ENCODE measurements at regions not wholly inside any gene's neighbourhood (a gene's known extent, or its start where the extent isn't known, plus 50 kb on each side); places are given as distances from the start of the nearest gene placed in this dataset.

DNA sequence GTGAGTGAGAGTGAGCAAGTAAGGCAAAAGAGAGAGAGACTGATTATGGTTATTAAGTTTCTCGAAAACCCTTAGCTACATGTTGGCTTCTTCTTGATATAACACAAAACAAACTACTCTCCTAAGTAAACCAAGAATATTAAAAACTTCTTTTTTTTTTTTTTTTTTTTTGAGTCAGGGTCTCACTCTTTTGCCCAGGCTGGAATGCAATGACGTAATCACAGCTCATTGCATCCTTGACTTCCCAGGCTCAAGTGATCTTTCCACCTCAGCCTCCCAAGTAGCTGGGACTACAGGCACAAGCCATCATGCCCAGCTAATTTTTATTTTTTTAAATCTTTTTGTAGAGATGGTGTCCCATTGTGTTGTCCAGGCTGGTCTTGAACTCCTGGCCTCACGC is 102.2 kb upstream of the IL6 start:
- no peak for DNase-seq (ENCODE audit: low read depth in 2 of 2)

- DNase-seq (ENCODE audit: low read depth in 2 of 2) = no peak
Measured at GRCh38 chr7:22622116-22622785, 104.7 kb upstream of the IL6 start.

- DNase-seq (ENCODE audit: low read depth in 2 of 2) = no peak
Measured at GRCh38 chr7:22618528-22618927, 108.5 kb upstream of the IL6 start.

GRCh38 chr7:22617166-22617565 is 109.8 kb upstream of the IL6 start:
- peak in 1 of 2 experiments; percentile 53 for DNase-seq (ENCODE audit: low read depth in 2 of 2)

DNA sequence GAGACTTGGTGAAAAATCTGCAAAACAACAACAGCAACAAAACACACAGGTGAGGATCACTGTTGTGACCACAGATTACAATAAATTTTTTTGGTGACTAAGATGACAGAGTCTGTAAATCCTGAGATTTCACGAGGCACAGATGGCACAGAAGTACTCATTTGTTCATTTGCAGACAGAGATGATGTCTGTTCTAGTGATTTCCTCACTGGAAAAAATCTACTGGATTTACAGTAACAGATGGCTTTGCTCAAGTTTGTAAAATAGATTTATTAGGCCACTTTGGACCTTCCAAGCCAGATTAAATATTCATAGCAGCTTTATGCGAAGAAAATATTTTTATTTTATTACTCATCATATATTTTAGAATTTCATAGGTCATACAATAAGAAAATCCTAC is 113.5 kb upstream of the IL6 start:
- no peak for DNase-seq (ENCODE audit: low read depth in 2 of 2)

DNA sequence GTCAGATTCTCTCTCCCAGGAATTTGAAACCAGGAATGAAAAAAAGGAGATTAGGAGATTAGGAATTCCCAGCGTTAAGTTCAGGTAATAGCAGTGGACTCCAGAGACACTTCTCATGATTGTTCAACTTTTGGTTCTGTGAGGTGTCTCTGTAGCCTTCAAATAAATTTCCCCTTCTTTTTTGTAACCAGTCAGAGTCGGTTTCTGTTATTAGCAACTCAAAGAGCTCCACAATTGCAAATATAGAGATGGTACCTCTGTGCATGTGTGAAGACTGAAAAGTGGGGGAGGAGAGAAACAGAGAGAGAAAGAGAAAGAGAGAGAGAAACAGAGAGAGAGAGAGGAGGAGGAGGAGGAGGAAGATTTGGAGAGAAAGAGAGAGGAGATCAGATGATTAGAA is 112.8 kb upstream of the STEAP1B start:
- no peak for DNase-seq (ENCODE audit: low read depth in 2 of 2)

- no peak for DNase-seq (ENCODE audit: low read depth in 2 of 2)
Measured at GRCh38 chr7:22611758-22612079, 111.7 kb upstream of the STEAP1B start.

GRCh38 chr7:22610951-22611757 is 111.2 kb upstream of the STEAP1B start:
- peak in 1 of 2 experiments; percentile 47 for DNase-seq (ENCODE audit: low read depth in 2 of 2)

GRCh38 chr7:22610263-22610662 is 110.3 kb upstream of the STEAP1B start:
- no peak for DNase-seq (ENCODE audit: low read depth in 2 of 2)

DNA sequence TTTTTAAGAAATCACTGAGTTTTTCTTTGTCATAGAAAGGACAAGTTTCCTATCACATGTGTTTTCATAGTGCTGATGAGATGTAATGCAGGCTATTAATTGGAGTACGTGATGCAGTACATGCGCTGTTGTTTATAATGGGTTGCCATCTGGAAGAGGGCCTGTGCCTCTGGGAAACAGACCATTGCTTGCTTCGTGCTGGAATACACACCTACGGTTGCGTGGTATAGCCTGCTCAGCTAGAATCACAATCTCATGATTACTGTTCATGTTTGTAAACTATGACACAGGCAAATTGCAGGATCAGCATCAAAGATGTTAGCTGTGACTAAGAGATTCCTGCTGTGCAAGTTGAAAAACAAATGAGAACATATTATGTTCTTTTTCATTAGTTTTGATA is 107.2 kb upstream of the STEAP1B start:
- DNase-seq (ENCODE audit: low read depth in 2 of 2) = no peak

GRCh38 chr7:22604246-22604645 is 104.3 kb upstream of the STEAP1B start:
- DNase-seq (ENCODE audit: low read depth in 2 of 2) = no peak

DNA sequence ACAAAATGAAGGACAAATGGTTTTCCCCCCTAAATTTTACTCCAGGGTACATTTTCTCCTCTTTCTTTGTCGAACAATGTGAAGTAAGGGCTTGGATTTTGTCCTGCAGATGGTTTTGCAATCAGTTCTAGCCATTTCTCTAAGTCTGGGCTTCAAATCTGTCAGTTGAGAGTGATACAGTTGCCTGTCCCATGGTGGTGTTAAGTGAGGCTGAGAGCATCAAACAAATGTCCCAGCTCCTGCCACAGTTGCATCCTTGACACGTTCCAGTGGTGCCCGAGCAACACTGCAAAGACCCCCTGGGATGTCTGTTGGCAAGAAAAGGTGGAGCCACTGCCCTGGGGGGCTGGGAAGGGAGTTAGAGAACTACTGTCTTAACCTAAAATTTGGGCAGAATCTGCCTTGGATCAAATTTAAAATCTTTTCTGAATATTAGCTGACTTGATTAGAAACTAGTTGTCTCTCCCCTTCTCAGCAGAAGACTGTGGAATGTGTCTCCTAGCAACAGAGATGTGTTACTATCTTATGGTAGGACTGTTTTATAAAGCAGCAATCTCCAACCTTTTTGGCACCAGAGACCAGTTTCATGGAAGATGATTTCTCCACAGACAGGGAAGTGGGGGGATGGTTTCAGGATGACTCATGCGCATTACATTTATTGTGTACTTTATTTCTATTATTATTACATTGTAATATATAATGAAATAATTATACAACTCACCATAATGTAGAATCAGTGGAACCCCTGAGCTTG is 102.0 kb upstream of the STEAP1B start:
- DNase-seq (ENCODE audit: low read depth in 2 of 2) = peak in 1 of 2 experiments; percentile 53

DNA sequence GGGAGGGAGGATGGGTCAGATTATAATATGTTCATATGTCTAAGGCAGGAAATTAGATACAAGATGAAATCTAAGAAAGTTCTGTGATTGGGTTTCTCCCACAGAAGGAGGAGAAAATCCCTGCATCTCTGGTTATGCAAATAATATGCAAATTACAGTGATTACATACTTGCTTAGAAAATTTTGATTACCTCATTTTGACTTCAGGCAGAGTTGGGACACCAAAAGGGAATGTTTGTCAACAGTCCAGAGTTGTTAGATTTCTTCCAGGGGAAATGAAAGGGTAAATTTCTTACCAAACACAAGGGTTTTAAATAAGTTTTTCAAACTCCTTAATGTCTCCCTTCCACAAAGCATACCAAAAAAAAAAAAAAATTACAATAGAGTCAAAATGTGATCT is 101.4 kb upstream of the STEAP1B start:
- DNase-seq (ENCODE audit: low read depth in 2 of 2) = no peak

DNA sequence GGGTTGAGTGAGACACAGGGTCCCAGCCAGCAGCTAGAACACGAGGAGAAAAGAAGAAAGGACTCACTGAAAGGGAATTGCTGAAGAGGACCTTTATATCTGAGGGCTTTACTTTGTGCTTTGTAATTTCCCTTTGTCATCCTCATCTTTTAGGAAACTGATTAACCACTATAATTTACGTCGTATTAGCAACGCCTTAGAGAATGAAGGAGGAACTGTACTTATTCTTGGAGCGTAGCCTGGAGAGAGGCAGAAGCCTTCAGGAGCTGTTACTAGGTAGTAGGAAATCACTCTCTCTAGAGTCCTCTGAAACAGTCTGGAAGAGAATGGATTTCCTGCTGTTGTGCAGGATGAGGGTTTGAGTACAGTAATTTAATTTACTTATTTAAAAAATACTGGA is 101.0 kb upstream of the STEAP1B start:
- DNase-seq (ENCODE audit: low read depth in 2 of 2) = no peak

DNA sequence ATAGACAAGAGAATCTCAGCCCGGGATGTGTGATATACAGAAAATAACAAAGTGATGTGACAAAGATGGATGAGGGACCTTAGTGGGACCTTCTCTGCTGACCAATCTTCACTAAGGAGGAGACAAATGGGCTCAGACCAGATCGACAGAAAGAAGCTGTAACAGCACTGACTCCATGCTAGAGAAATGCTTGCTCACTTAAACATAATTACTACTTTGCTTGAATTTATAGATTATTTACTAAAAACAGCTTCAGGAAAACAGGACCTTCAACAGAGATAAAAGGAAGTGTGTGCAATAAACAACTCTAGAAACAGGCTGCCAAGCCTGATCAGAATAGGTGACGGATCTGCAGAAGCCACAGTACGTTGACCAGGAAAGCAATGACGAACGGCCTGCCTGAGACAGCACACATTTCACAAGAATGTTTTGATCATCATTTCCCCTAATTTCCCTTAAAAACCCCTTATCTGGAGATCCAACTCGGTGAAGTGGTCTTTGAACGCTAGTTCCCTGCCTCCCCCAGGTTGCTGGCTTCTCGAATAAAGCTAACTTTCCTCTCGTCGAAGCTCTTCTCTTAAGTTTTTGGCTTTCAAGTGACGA is 98.4 kb upstream of the STEAP1B start:
- no peak for DNase-seq (ENCODE audit: low read depth in 2 of 2)

DNA sequence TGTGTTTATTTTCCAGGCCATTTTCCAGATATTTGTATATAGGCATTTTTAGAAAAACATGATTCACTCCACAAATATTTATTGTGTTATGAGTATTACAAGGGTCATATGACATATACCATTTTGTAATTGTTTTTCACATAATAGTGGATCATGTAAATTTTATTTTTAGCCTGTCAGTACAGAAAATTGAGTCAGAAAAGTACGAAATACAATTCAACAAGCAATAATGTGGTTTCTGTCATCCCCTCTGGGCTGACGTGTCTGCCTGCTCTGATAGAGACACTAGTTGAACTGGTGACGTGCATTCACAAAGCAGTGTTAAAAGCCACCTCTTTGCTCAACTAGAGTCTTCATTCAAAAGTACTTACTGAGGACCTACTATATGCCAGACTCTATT is 97.9 kb upstream of the STEAP1B start:
- DNase-seq (ENCODE audit: low read depth in 2 of 2) = no peak

GRCh38 chr7:22596763-22597400 is 96.9 kb upstream of the STEAP1B start:
- DNase-seq (ENCODE audit: low read depth in 2 of 2) = no peak

DNA sequence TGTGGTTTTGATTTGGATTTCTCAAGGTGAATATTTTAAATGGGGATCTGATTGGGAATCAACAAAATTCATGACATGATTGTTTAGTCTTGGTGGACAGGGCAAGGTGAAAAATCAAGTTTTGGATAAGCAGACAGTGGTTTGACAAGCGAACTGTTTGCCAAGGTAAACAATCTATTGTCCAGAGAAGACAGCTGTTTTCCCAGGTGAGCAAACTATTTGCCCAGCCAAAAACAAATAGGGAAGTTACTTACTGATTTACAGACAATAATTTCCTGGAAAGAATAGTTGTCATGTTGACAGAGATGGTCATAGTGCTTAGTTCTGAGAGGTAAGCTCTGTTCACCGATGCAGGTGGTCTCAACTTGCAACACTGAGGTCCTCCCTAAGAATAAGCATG is 94.0 kb upstream of the STEAP1B start:
- no peak for DNase-seq (ENCODE audit: low read depth in 2 of 2)

DNA sequence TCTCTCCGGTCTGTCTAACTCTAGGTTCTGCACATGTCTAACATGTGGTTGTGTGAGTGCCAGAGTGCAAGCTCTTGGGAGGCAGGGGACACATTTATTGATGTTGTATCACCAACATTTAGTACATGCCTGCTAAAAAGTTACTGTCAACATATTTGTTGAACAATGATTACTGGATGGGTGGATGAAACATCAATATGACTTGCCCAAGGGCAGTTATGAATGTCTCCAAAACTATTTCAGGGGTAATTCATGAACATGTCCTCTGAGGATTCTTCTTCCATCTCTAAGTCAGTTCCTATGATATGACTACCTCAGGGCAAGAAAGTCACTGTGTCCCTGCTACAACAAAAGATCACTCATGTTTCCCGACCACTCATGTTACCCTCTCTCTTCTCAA is 91.3 kb upstream of the STEAP1B start:
- no peak for DNase-seq (ENCODE audit: low read depth in 2 of 2)

GRCh38 chr7:22589641-22590201 is 89.7 kb upstream of the STEAP1B start:
- no peak for DNase-seq (ENCODE audit: low read depth in 2 of 2)

DNA sequence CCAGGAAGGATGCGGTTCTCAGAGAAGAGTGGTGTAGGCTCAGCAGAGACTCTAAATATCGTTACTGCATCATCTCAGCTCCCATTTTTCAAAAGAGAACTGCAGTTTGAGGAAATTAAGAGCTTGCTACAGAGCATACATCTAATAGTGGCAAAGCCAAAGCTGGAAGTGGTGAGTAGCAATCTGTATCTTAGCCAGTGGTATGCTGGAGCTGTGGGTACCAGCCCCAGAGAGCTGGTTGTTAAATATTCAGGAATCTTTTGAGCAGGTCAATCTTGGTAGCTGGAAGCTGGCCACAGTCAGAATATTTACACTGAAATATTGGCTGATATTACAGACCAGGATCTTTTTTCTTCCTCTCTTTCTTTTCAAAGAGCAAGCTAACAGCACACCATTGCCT is 88.4 kb upstream of the STEAP1B start:
- no peak for DNase-seq (ENCODE audit: low read depth in 2 of 2)

- DNase-seq (ENCODE audit: low read depth in 2 of 2) = peak; percentile 79 to 84
Measured at GRCh38 chr7:22587322-22587721, 87.3 kb upstream of the STEAP1B start.
